GM19397 (cell line): ENCODE measurements at regions not wholly inside any gene's neighbourhood (a gene's known extent, or its start where the extent isn't known, plus 50 kb on each side); places are given as distances from the start of the nearest gene placed in this dataset.
A peak's percentile ranks its signal among the peaks of the same experiment; 100 is the strongest.

ENCODE experiments used
- ATAC-seq: cut with Tn5 transposase; IDR thresholded peaks from one replicate; pipeline ENCODE4 v1.9.1; 2021; ENCODE audit warnings: mild to moderate bottlenecking, moderate library complexity; ENCODE audit not compliant: unreplicated experiment

- no peak for ATAC-seq
Observed at GRCh38 chr4:128403586-128403985, 116.0 kb upstream of the PGRMC2 start.

- ATAC-seq, result no peak
Observed at GRCh38 chr4:128394778-128395177, 107.2 kb upstream of the PGRMC2 start.

GRCh38 chr4:128393101-128393704 lies 105.6 kb upstream of the PGRMC2 start:
- no peak for ATAC-seq

- ATAC-seq, result no peak
Observed at GRCh38 chr4:128390475-128390996, 102.9 kb upstream of the PGRMC2 start.

GRCh38 chr4:128388796-128389195 lies 101.2 kb upstream of the PGRMC2 start:
- ATAC-seq, result no peak

- ATAC-seq, result no peak
Observed at GRCh38 chr4:128388352-128388630, 100.7 kb upstream of the PGRMC2 start.

GRCh38 chr4:128387600-128388351 lies 100.2 kb upstream of the PGRMC2 start:
- ATAC-seq, result no peak

GRCh38 chr4:128386761-128387599 lies 99.4 kb upstream of the PGRMC2 start:
- no peak for ATAC-seq

- no peak for ATAC-seq
Observed at GRCh38 chr4:128385683-128386304, 98.2 kb upstream of the PGRMC2 start.

- no peak for ATAC-seq
Observed at GRCh38 chr4:128384765-128385598, 97.4 kb upstream of the PGRMC2 start.

GRCh38 chr4:128384091-128384520 lies 96.5 kb upstream of the PGRMC2 start:
- ATAC-seq, result no peak

GRCh38 chr4:128381748-128382559 lies 94.3 kb upstream of the PGRMC2 start:
- no peak for ATAC-seq

GRCh38 chr4:128380306-128380705 lies 92.7 kb upstream of the PGRMC2 start:
- ATAC-seq, result no peak

GRCh38 chr4:128379860-128380259 lies 92.2 kb upstream of the PGRMC2 start:
- peak; percentile 64 for ATAC-seq

- no peak for ATAC-seq
Observed at GRCh38 chr4:128378668-128379067, 91.1 kb upstream of the PGRMC2 start.

- ATAC-seq, result no peak
Observed at GRCh38 chr4:128376958-128377357, 89.3 kb upstream of the PGRMC2 start.

GRCh38 chr4:128376303-128376702 lies 88.7 kb upstream of the PGRMC2 start:
- no peak for ATAC-seq

- ATAC-seq, result no peak
Observed at GRCh38 chr4:128373628-128374027, 86.0 kb upstream of the PGRMC2 start.

- ATAC-seq, result no peak
Observed at GRCh38 chr4:128371876-128372275, 84.3 kb upstream of the PGRMC2 start.
